GM12878 (cell line): ENCODE measurements at regions not wholly inside any gene's neighbourhood (a gene's known extent, or its start where the extent isn't known, plus 50 kb on each side); places are given as distances from the start of the nearest gene placed in this dataset.

Source experiments
- CBX5 ChIP-seq: sonication (generic); IDR thresholded peaks from 2 replicates; pipeline ENCODE4 v1.6.1; 2016; ENCODE audit warnings: low read depth, moderate library complexity, mild to moderate bottlenecking, inconsistent platforms
- HDAC2 ChIP-seq: fragments of 200-600 bp; sonication (generic); IDR thresholded peaks from 2 replicates; pipeline ENCODE4 v1.6.1; 2017
- IRF4 ChIP-seq: IDR thresholded peaks from 2 replicates; pipeline ENCODE4 v1.6.1; 2011; ENCODE audit warnings: low read depth, low read length
- MYC ChIP-seq: IDR thresholded peaks from 2 replicates; pipeline ENCODE4 v1.6.1; 2011; ENCODE audit warnings: mild to moderate bottlenecking, low read length, moderate library complexity, inconsistent platforms; ENCODE audit not compliant: insufficient read depth, insufficient replicate concordance, insufficient read length, severe bottlenecking
- SIX5 ChIP-seq: IDR thresholded peaks from 2 replicates; pipeline ENCODE4 v1.6.1; 2011; ENCODE audit warnings: mild to moderate bottlenecking, low read depth, low read length, moderate library complexity; ENCODE audit not compliant: severe bottlenecking
- SMAD1 ChIP-seq: fragments of 450-650 bp; IDR thresholded peaks from 2 replicates; pipeline ENCODE4 v1.6.1; 2018; ENCODE audit warnings: mild to moderate bottlenecking, low read depth; ENCODE audit not compliant: partially characterized antibody
- YBX1 ChIP-seq: fragments of 450-650 bp; IDR thresholded peaks from 2 replicates; pipeline ENCODE4 v1.6.1; 2016; ENCODE audit warnings: antibody characterized with exemption
- ZNF274 ChIP-seq: IDR thresholded peaks from one replicate; pipeline ENCODE4 v1.8.0; 2011; ENCODE audit not compliant: insufficient read length, insufficient read depth
- TF ChIP-seq, protein P1 (sequence below): fragments of 450-650 bp; formaldehyde crosslinking; IDR thresholded peaks from 2 replicates; pipeline ENCODE4 v1.4.0; 2020; ENCODE audit warnings: mild to moderate bottlenecking, moderate library complexity
- TF ChIP-seq, protein P2 (sequence below): fragments of 150-350 bp; IDR thresholded peaks from 2 replicates; pipeline ENCODE4 v1.6.1; 2016; ENCODE audit warnings: low read depth, low read length
- TF ChIP-seq, protein P3 (sequence below): IDR thresholded peaks from 2 replicates; pipeline ENCODE4 v1.6.1; 2012; ENCODE audit warnings: mild to moderate bottlenecking, low read depth, low read length

DNA sequence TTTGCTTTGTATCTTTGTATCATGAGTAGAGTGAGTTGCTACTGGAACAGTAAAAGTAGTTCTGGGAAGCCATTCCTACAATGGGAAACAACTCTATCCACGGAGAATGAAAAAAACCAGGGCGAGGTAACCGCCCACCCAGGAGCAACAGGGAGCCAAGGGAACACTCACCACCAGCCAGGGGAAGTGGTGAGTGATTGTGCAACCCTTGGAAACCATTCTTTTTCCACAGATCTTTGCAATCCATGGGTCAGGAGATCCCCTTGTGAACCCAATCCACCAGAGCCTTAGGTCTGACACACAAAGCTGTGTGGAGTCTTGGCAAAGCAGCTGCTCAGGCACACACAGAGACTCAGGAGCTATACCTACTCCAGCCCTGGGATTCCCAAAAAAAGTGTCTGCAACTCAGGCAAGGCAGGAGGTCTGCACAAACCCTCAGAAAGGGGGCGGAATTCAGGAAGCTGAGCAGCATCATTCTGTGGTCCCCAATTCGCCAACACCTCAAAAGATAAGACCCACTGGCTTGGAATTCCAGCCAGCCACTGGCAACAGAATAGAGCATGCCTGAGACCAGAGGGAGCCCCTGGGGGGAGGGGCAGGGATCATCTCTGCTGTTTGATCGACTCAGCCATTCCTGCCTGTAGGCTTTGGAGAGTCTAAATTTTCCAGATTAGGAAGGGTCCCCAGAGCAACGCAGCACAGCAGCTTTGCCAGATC lies 52.1 kb upstream of the PPFIA2 start:
- TF ChIP-seq, protein P1, sequence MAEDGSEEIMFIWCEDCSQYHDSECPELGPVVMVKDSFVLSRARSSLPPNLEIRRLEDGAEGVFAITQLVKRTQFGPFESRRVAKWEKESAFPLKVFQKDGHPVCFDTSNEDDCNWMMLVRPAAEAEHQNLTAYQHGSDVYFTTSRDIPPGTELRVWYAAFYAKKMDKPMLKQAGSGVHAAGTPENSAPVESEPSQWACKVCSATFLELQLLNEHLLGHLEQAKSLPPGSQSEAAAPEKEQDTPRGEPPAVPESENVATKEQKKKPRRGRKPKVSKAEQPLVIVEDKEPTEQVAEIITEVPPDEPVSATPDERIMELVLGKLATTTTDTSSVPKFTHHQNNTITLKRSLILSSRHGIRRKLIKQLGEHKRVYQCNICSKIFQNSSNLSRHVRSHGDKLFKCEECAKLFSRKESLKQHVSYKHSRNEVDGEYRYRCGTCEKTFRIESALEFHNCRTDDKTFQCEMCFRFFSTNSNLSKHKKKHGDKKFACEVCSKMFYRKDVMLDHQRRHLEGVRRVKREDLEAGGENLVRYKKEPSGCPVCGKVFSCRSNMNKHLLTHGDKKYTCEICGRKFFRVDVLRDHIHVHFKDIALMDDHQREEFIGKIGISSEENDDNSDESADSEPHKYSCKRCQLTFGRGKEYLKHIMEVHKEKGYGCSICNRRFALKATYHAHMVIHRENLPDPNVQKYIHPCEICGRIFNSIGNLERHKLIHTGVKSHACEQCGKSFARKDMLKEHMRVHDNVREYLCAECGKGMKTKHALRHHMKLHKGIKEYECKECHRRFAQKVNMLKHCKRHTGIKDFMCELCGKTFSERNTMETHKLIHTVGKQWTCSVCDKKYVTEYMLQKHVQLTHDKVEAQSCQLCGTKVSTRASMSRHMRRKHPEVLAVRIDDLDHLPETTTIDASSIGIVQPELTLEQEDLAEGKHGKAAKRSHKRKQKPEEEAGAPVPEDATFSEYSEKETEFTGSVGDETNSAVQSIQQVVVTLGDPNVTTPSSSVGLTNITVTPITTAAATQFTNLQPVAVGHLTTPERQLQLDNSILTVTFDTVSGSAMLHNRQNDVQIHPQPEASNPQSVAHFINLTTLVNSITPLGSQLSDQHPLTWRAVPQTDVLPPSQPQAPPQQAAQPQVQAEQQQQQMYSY (CRISPR knock-in tag) = no peak
- TF ChIP-seq CBX5 (no peak), IRF4 (no peak), ZNF274 (no peak), SMAD1 (no peak), MYC (no peak), HDAC2 (no peak), SIX5 (no peak), YBX1 (no peak)
- TF ChIP-seq, protein P2, sequence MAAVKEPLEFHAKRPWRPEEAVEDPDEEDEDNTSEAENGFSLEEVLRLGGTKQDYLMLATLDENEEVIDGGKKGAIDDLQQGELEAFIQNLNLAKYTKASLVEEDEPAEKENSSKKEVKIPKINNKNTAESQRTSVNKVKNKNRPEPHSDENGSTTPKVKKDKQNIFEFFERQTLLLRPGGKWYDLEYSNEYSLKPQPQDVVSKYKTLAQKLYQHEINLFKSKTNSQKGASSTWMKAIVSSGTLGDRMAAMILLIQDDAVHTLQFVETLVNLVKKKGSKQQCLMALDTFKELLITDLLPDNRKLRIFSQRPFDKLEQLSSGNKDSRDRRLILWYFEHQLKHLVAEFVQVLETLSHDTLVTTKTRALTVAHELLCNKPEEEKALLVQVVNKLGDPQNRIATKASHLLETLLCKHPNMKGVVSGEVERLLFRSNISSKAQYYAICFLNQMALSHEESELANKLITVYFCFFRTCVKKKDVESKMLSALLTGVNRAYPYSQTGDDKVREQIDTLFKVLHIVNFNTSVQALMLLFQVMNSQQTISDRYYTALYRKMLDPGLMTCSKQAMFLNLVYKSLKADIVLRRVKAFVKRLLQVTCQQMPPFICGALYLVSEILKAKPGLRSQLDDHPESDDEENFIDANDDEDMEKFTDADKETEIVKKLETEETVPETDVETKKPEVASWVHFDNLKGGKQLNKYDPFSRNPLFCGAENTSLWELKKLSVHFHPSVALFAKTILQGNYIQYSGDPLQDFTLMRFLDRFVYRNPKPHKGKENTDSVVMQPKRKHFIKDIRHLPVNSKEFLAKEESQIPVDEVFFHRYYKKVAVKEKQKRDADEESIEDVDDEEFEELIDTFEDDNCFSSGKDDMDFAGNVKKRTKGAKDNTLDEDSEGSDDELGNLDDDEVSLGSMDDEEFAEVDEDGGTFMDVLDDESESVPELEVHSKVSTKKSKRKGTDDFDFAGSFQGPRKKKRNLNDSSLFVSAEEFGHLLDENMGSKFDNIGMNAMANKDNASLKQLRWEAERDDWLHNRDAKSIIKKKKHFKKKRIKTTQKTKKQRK = no peak
- TF ChIP-seq, protein P3, sequence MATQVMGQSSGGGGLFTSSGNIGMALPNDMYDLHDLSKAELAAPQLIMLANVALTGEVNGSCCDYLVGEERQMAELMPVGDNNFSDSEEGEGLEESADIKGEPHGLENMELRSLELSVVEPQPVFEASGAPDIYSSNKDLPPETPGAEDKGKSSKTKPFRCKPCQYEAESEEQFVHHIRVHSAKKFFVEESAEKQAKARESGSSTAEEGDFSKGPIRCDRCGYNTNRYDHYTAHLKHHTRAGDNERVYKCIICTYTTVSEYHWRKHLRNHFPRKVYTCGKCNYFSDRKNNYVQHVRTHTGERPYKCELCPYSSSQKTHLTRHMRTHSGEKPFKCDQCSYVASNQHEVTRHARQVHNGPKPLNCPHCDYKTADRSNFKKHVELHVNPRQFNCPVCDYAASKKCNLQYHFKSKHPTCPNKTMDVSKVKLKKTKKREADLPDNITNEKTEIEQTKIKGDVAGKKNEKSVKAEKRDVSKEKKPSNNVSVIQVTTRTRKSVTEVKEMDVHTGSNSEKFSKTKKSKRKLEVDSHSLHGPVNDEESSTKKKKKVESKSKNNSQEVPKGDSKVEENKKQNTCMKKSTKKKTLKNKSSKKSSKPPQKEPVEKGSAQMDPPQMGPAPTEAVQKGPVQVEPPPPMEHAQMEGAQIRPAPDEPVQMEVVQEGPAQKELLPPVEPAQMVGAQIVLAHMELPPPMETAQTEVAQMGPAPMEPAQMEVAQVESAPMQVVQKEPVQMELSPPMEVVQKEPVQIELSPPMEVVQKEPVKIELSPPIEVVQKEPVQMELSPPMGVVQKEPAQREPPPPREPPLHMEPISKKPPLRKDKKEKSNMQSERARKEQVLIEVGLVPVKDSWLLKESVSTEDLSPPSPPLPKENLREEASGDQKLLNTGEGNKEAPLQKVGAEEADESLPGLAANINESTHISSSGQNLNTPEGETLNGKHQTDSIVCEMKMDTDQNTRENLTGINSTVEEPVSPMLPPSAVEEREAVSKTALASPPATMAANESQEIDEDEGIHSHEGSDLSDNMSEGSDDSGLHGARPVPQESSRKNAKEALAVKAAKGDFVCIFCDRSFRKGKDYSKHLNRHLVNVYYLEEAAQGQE = no peak
